ENCODE measurements at regions not wholly inside any gene's neighbourhood (a gene's known extent, or its start where the extent isn't known, plus 50 kb on each side); places are given as distances from the start of the nearest gene placed in this dataset.

- Histone ChIP-seq H3K27me3 (ENCODE audit: control insufficient read depth in 2 of 2, insufficient read depth in 1 of 2, low read length in 1 of 2) (peaks cover 0 to 7% of the 10 kb centered on the region in 2 donors), H3K36me3 (ENCODE audit: control insufficient read depth in 2 of 2, insufficient read depth in 2 of 2, low read length in 1 of 2) (no peaks in the 10 kb centered on the region), H3K9me3 (ENCODE audit: control insufficient read depth in 2 of 2, insufficient read depth in 1 of 2, low read length in 1 of 2) (no peaks in the 10 kb centered on the region), H3K4me1 (ENCODE audit: control insufficient read depth in 2 of 2, insufficient read depth in 2 of 2, low read length in 2 of 2) (peaks cover 35 to 77% of the 10 kb centered on the region in 2 donors), H3K27ac (ENCODE audit: low read depth in 1 of 2, low read length in 1 of 2) (no peak overlapping the region), H3K4me3 (ENCODE audit: low read length in 2 of 2) (no peak overlapping the region)
- no peak for DNase-seq (ENCODE audit: low read depth in 6 of 9, low spot score in 9 of 9)
- 96% methylated on average over 4 of the region's 4 CpGs for whole genome bisulfite sequencing
Observed at GRCh38 chr3:46105306-46105919, 78.1 kb upstream of the XCR1 start.

GRCh38 chr3:46104706-46105105 lies 77.4 kb upstream of the XCR1 start:
- 89% methylated on average over 1 of the region's 1 CpG for WGBS
- H3K4me3 ChIP-seq (ENCODE audit: low read length in 2 of 2), result no peak overlapping the region
- no peak overlapping the region for H3K27ac ChIP-seq (ENCODE audit: low read depth in 1 of 2, low read length in 1 of 2)
- H3K9me3 ChIP-seq (ENCODE audit: control insufficient read depth in 2 of 2, insufficient read depth in 1 of 2, low read length in 1 of 2), result no peaks in the 10 kb centered on the region
- no peak for DNase-seq (ENCODE audit: low read depth in 6 of 9, low spot score in 9 of 9)
- no peaks in the 10 kb centered on the region for H3K36me3 ChIP-seq (ENCODE audit: control insufficient read depth in 2 of 2, insufficient read depth in 2 of 2, low read length in 1 of 2)
- H3K27me3 ChIP-seq (ENCODE audit: control insufficient read depth in 2 of 2, insufficient read depth in 1 of 2, low read length in 1 of 2), result peaks cover 0 to 7% of the 10 kb centered on the region in 2 donors
- peaks cover 34 to 82% of the 10 kb centered on the region in 2 donors for H3K4me1 ChIP-seq (ENCODE audit: control insufficient read depth in 2 of 2, insufficient read depth in 2 of 2, low read length in 2 of 2)

- Histone ChIP-seq H3K27ac (ENCODE audit: low read depth in 1 of 2, low read length in 1 of 2) (no peak overlapping the region), H3K36me3 (ENCODE audit: control insufficient read depth in 2 of 2, insufficient read depth in 2 of 2, low read length in 1 of 2) (no peaks in the 10 kb centered on the region), H3K4me3 (ENCODE audit: low read length in 2 of 2) (no peak overlapping the region), H3K27me3 (ENCODE audit: control insufficient read depth in 2 of 2, insufficient read depth in 1 of 2, low read length in 1 of 2) (peaks cover 0 to 7% of the 10 kb centered on the region in 2 donors), H3K9me3 (ENCODE audit: control insufficient read depth in 2 of 2, insufficient read depth in 1 of 2, low read length in 1 of 2) (no peaks in the 10 kb centered on the region), H3K4me1 (ENCODE audit: control insufficient read depth in 2 of 2, insufficient read depth in 2 of 2, low read length in 2 of 2) (peaks cover 29 to 79% of the 10 kb centered on the region in 2 donors)
- DNase-seq (ENCODE audit: low read depth in 6 of 9, low spot score in 9 of 9), result no peak
Observed at GRCh38 chr3:46102780-46103130, 75.5 kb upstream of the XCR1 start.

GRCh38 chr3:46102059-46102779 lies 74.9 kb upstream of the XCR1 start:
- 65% methylated on average over 2 of the region's 2 CpGs for WGBS

GRCh38 chr3:46100812-46101211 lies 73.5 kb upstream of the XCR1 start:
- Histone ChIP-seq H3K27me3 (ENCODE audit: control insufficient read depth in 2 of 2, insufficient read depth in 1 of 2, low read length in 1 of 2) (peaks cover 0 to 7% of the 10 kb centered on the region in 2 donors), H3K4me1 (ENCODE audit: control insufficient read depth in 2 of 2, insufficient read depth in 2 of 2, low read length in 2 of 2) (peaks cover 23 to 81% of the 10 kb centered on the region in 2 donors), H3K27ac (ENCODE audit: low read depth in 1 of 2, low read length in 1 of 2) (no peak overlapping the region), H3K4me3 (ENCODE audit: low read length in 2 of 2) (no peak overlapping the region), H3K36me3 (ENCODE audit: control insufficient read depth in 2 of 2, insufficient read depth in 2 of 2, low read length in 1 of 2) (no peaks in the 10 kb centered on the region), H3K9me3 (ENCODE audit: control insufficient read depth in 2 of 2, insufficient read depth in 1 of 2, low read length in 1 of 2) (peaks cover 0 to 3% of the 10 kb centered on the region in 2 donors)
- WGBS, result 96% methylated on average over 2 of the region's 2 CpGs
- DNase-seq (ENCODE audit: low read depth in 6 of 9, low spot score in 9 of 9), result no peak

More at GRCh38 chr3:46102059-46102779, 74.9 kb upstream of the XCR1 start:
- Histone ChIP-seq H3K4me1 (ENCODE audit: control insufficient read depth in 2 of 2, insufficient read depth in 2 of 2, low read length in 2 of 2) (peaks cover 29 to 79% of the 10 kb centered on the region in 2 donors), H3K27me3 (ENCODE audit: control insufficient read depth in 2 of 2, insufficient read depth in 1 of 2, low read length in 1 of 2) (peaks cover 0 to 7% of the 10 kb centered on the region in 2 donors), H3K9me3 (ENCODE audit: control insufficient read depth in 2 of 2, insufficient read depth in 1 of 2, low read length in 1 of 2) (peaks cover 0 to 2% of the 10 kb centered on the region in 2 donors), H3K27ac (ENCODE audit: low read depth in 1 of 2, low read length in 1 of 2) (no peak overlapping the region), H3K36me3 (ENCODE audit: control insufficient read depth in 2 of 2, insufficient read depth in 2 of 2, low read length in 1 of 2) (no peaks in the 10 kb centered on the region), H3K4me3 (ENCODE audit: low read length in 2 of 2) (no peak overlapping the region)
- no peak for DNase-seq (ENCODE audit: low read depth in 6 of 9, low spot score in 9 of 9)

GRCh38 chr3:46098319-46098761 lies 71.1 kb upstream of the XCR1 start:
- peak in 8 of 9 donors; percentile 46 to 92 (median 73) for DNase-seq (ENCODE audit: low read depth in 6 of 9, low spot score in 9 of 9)
- Histone ChIP-seq H3K9me3 (ENCODE audit: control insufficient read depth in 2 of 2, insufficient read depth in 1 of 2, low read length in 1 of 2) (peaks cover 0 to 6% of the 10 kb centered on the region in 2 donors), H3K4me3 (ENCODE audit: low read length in 2 of 2) (no peak overlapping the region), H3K4me1 (ENCODE audit: control insufficient read depth in 2 of 2, insufficient read depth in 2 of 2, low read length in 2 of 2) (peaks cover 19 to 76% of the 10 kb centered on the region in 2 donors), H3K36me3 (ENCODE audit: control insufficient read depth in 2 of 2, insufficient read depth in 2 of 2, low read length in 1 of 2) (no peaks in the 10 kb centered on the region), H3K27ac (ENCODE audit: low read depth in 1 of 2, low read length in 1 of 2) (peak overlapping the region; percentile 48 to 66), H3K27me3 (ENCODE audit: control insufficient read depth in 2 of 2, insufficient read depth in 1 of 2, low read length in 1 of 2) (peaks cover 0 to 9% of the 10 kb centered on the region in 2 donors)
- 7% methylated on average over 2 of the region's 2 CpGs for WGBS

- peaks cover 21 to 76% of the 10 kb centered on the region in 2 donors for H3K4me1 ChIP-seq (ENCODE audit: control insufficient read depth in 2 of 2, insufficient read depth in 2 of 2, low read length in 2 of 2)
- WGBS, result 88% methylated on average over 6 of the region's 6 CpGs
- no peaks in the 10 kb centered on the region for H3K36me3 ChIP-seq (ENCODE audit: control insufficient read depth in 2 of 2, insufficient read depth in 2 of 2, low read length in 1 of 2)
- no peak overlapping the region for H3K4me3 ChIP-seq (ENCODE audit: low read length in 2 of 2)
- H3K27ac ChIP-seq (ENCODE audit: low read depth in 1 of 2, low read length in 1 of 2), result peak overlapping the region; percentile 42 to 66
- DNase-seq (ENCODE audit: low read depth in 6 of 9, low spot score in 9 of 9), result peak in 2 of 9 donors; percentile 43 to 71
- H3K9me3 ChIP-seq (ENCODE audit: control insufficient read depth in 2 of 2, insufficient read depth in 1 of 2, low read length in 1 of 2), result peaks cover 0 to 6% of the 10 kb centered on the region in 2 donors
- H3K27me3 ChIP-seq (ENCODE audit: control insufficient read depth in 2 of 2, insufficient read depth in 1 of 2, low read length in 1 of 2), result peaks cover 0 to 10% of the 10 kb centered on the region in 2 donors
Observed at GRCh38 chr3:46097691-46098241, 70.5 kb upstream of the XCR1 start.

GRCh38 chr3:46096781-46097180 lies 69.5 kb upstream of the XCR1 start:
- peak overlapping the region in 1 of 2 donors; percentile 8 for H3K27ac ChIP-seq (ENCODE audit: low read depth in 1 of 2, low read length in 1 of 2)

GRCh38 chr3:46096336-46096735 lies 69.1 kb upstream of the XCR1 start:
- 87% methylated on average over 4 of the region's 4 CpGs for WGBS
- no peaks in the 10 kb centered on the region for H3K36me3 ChIP-seq (ENCODE audit: control insufficient read depth in 2 of 2, insufficient read depth in 2 of 2, low read length in 1 of 2)
- H3K27me3 ChIP-seq (ENCODE audit: control insufficient read depth in 2 of 2, insufficient read depth in 1 of 2, low read length in 1 of 2), result peaks cover 0 to 10% of the 10 kb centered on the region in 2 donors
- no peak overlapping the region for H3K27ac ChIP-seq (ENCODE audit: low read depth in 1 of 2, low read length in 1 of 2)
- peaks cover 24 to 84% of the 10 kb centered on the region in 2 donors for H3K4me1 ChIP-seq (ENCODE audit: control insufficient read depth in 2 of 2, insufficient read depth in 2 of 2, low read length in 2 of 2)
- DNase-seq (ENCODE audit: low read depth in 6 of 9, low spot score in 9 of 9), result no peak
- H3K4me3 ChIP-seq (ENCODE audit: low read length in 2 of 2), result no peak overlapping the region
- peaks cover 0 to 6% of the 10 kb centered on the region in 2 donors for H3K9me3 ChIP-seq (ENCODE audit: control insufficient read depth in 2 of 2, insufficient read depth in 1 of 2, low read length in 1 of 2)

More at GRCh38 chr3:46096781-46097180, 69.5 kb upstream of the XCR1 start:
- H3K27me3 ChIP-seq (ENCODE audit: control insufficient read depth in 2 of 2, insufficient read depth in 1 of 2, low read length in 1 of 2), result peaks cover 0 to 10% of the 10 kb centered on the region in 2 donors
- no peak for DNase-seq (ENCODE audit: low read depth in 6 of 9, low spot score in 9 of 9)
- peaks cover 0 to 6% of the 10 kb centered on the region in 2 donors for H3K9me3 ChIP-seq (ENCODE audit: control insufficient read depth in 2 of 2, insufficient read depth in 1 of 2, low read length in 1 of 2)
- WGBS, result 86% methylated on average over 5 of the region's 5 CpGs
- peaks cover 24 to 79% of the 10 kb centered on the region in 2 donors for H3K4me1 ChIP-seq (ENCODE audit: control insufficient read depth in 2 of 2, insufficient read depth in 2 of 2, low read length in 2 of 2)
- no peaks in the 10 kb centered on the region for H3K36me3 ChIP-seq (ENCODE audit: control insufficient read depth in 2 of 2, insufficient read depth in 2 of 2, low read length in 1 of 2)
- H3K4me3 ChIP-seq (ENCODE audit: low read length in 2 of 2), result no peak overlapping the region

Measured in thymus (tissue), 11 donors.